Smooth muscle cell (in vitro differentiated cells): ENCODE measurements at regions not wholly inside any gene's neighbourhood (a gene's known extent, or its start where the extent isn't known, plus 50 kb on each side); places are given as distances from the start of the nearest gene placed in this dataset.

Experiments used
- DNase-seq: peaks from one replicate; lab custom pipeline; 2025; ENCODE audit not compliant: unreplicated experiment; lab: John Stamatoyannopoulos, UW
- H2AFZ ChIP-seq: fragments of 200-600 bp; sonication (generic); 2 replicates; pipeline ENCODE4 v1.6.0; 2016; ENCODE audit warnings: antibody characterized with exemption, low read depth, mild to moderate bottlenecking
- H3F3A ChIP-seq: fragments of 200-600 bp; sonication (generic); 2 replicates; pipeline ENCODE4 v1.6.0; 2017; ENCODE audit warnings: antibody characterized with exemption, low read depth
- H3K27ac ChIP-seq: fragments of 200-600 bp; sonication (generic); 2 replicates; pipeline ENCODE4 v1.5.1; 2016; ENCODE audit warnings: low read depth, mild to moderate bottlenecking
- H3K27me3 ChIP-seq: fragments of 200-600 bp; sonication (generic); 2 replicates; pipeline ENCODE4 v1.6.1; 2016; ENCODE audit warnings: low read depth, mild to moderate bottlenecking
- H3K36me3 ChIP-seq: fragments of 200-600 bp; sonication (generic); 2 replicates; pipeline ENCODE4 v1.5.1; 2016; ENCODE audit warnings: low read depth
- H3K4me1 ChIP-seq: fragments of 200-600 bp; sonication (generic); 2 replicates; pipeline ENCODE4 v1.5.1; 2016; ENCODE audit warnings: low read depth
- H3K4me2 ChIP-seq: fragments of 200-600 bp; sonication (generic); 2 replicates; pipeline ENCODE4 v1.6.0; 2016; ENCODE audit warnings: mild to moderate bottlenecking
- H3K4me3 ChIP-seq: fragments of 200-600 bp; sonication (generic); 2 replicates; pipeline ENCODE4 v1.5.1; 2016; ENCODE audit warnings: mild to moderate bottlenecking
- H3K79me2 ChIP-seq: fragments of 200-600 bp; sonication (generic); 2 replicates; pipeline ENCODE4 v1.6.0; 2016; ENCODE audit warnings: low read depth, mild to moderate bottlenecking
- H3K9ac ChIP-seq: fragments of 200-600 bp; sonication (generic); 2 replicates; pipeline ENCODE4 v1.6.0; 2016; ENCODE audit warnings: low read depth
- H3K9me3 ChIP-seq: fragments of 200-600 bp; sonication (generic); replicated peaks from 2 replicates; pipeline ENCODE4 v1.5.1; 2016; ENCODE audit warnings: low read depth
- H4K20me1 ChIP-seq: fragments of 200-600 bp; sonication (generic); 2 replicates; pipeline ENCODE4 v1.6.0; 2016; ENCODE audit warnings: low read depth
- CTCF ChIP-seq: fragments of 200-600 bp; sonication (generic); IDR thresholded peaks from 2 replicates; pipeline ENCODE4 v1.5.1; 2017; ENCODE audit warnings: borderline replicate concordance, mild to moderate bottlenecking, antibody characterized with exemption; ENCODE audit not compliant: insufficient read depth, poor library complexity, severe bottlenecking
- WGBS: methylation state at CpG from one replicate; pipeline ENCODE4 v1.1.7; 2016; ENCODE audit warnings: low lambda C conversion rate; 5-methylcytosine and 5-hydroxymethylcytosine counted together

- H3K9me3 ChIP-seq, result no peaks in the 10 kb centered on the region
- no peaks in the 10 kb centered on the region for H3K79me2 ChIP-seq
- no peak overlapping the region for H3K9ac ChIP-seq
- TF ChIP-seq CTCF, result no peak
- DNase-seq, result no peak
- H3K27me3 ChIP-seq, result no peaks in the 10 kb centered on the region
- no peaks in the 10 kb centered on the region for H4K20me1 ChIP-seq
- no peak overlapping the region for H3K4me2 ChIP-seq
- no peaks in the 10 kb centered on the region for H3K36me3 ChIP-seq
- 93% methylated on average over 20 of the region's 20 CpGs for WGBS
- H3K4me1 ChIP-seq, result no peaks in the 10 kb centered on the region
- no peaks in the 10 kb centered on the region for H3F3A ChIP-seq
- no peak overlapping the region for H3K27ac ChIP-seq
- no peak overlapping the region for H2AFZ ChIP-seq
- H3K4me3 ChIP-seq, result no peak overlapping the region
These were observed 75.0 kb upstream of the SHANK2 start for GRCh38 chr11:71327156-71328085.

GRCh38 chr11:71326328-71326940 lies 74.1 kb upstream of the SHANK2 start:
- no peak for DNase-seq
- Histone ChIP-seq H3K4me2 (no peak overlapping the region), H3F3A (no peaks in the 10 kb centered on the region), H3K9ac (no peak overlapping the region), H4K20me1 (no peaks in the 10 kb centered on the region), H3K4me3 (no peak overlapping the region), H3K27ac (no peak overlapping the region), H3K4me1 (no peaks in the 10 kb centered on the region), H3K27me3 (no peaks in the 10 kb centered on the region), H3K79me2 (no peaks in the 10 kb centered on the region), H2AFZ (no peak overlapping the region), H3K9me3 (no peaks in the 10 kb centered on the region), H3K36me3 (no peaks in the 10 kb centered on the region)
- no peak for TF ChIP-seq CTCF
- WGBS, result 89% methylated on average over 10 of the region's 10 CpGs

GRCh38 chr11:71325418-71326327 lies 73.3 kb upstream of the SHANK2 start:
- H2AFZ ChIP-seq, result no peak overlapping the region

More at GRCh38 chr11:71325418-71326327, 73.3 kb upstream of the SHANK2 start:
- Histone ChIP-seq H3K79me2 (no peaks in the 10 kb centered on the region), H3K4me3 (no peak overlapping the region), H3F3A (no peaks in the 10 kb centered on the region), H3K9ac (no peak overlapping the region), H4K20me1 (no peaks in the 10 kb centered on the region), H3K36me3 (no peaks in the 10 kb centered on the region), H3K4me1 (no peaks in the 10 kb centered on the region), H3K27ac (no peak overlapping the region), H3K4me2 (no peak overlapping the region), H3K27me3 (no peaks in the 10 kb centered on the region), H3K9me3 (no peaks in the 10 kb centered on the region)
- no peak for DNase-seq
- no peak for TF ChIP-seq CTCF
- WGBS, result 94% methylated on average over 24 of the region's 24 CpGs
